H1 (cell line): ENCODE measurements at regions not wholly inside any gene's neighbourhood (a gene's known extent, or its start where the extent isn't known, plus 50 kb on each side); places are given as distances from the start of the nearest gene placed in this dataset.

Source experiments
- FOSL1 ChIP-seq: IDR thresholded peaks from 2 replicates; pipeline ENCODE4 v1.6.1; 2011; ENCODE audit warnings: mild to moderate bottlenecking, low read depth, low read length, moderate library complexity; ENCODE audit not compliant: insufficient read depth
- YY1 ChIP-seq: IDR thresholded peaks from 2 replicates; pipeline ENCODE4 v1.6.1; 2011; ENCODE audit warnings: low read depth, mild to moderate bottlenecking, low read length

- no peak for TF ChIP-seq FOSL1
- TF ChIP-seq YY1: no peak
Observed at GRCh38 chr10:3503299-3503698, 281.7 kb downstream of the KLF6 start (continued).
